ENCODE measurements at regions not wholly inside any gene's neighbourhood (a gene's known extent, or its start where the extent isn't known, plus 50 kb on each side); places are given as distances from the start of the nearest gene placed in this dataset.

DNA sequence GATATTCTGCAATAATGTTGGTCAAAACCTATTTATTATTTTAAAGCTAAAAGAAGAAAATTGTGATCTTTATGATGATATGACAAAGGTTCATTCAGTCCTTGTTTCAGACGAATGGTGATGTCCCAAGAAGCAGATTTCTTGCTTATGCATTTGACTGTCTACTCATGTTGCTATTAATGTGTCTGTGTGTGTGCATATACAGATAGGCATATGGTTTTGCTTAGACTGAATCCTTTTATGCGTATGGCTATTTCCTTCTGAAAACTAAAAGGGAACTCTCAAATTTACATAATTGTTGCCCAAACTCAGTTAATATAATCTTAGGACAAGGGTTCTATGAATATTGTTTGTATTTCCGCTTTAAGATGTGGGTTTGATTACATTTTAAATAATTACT, 632.3 kb upstream of the SETBP1 start:
- H3K27ac ChIP-seq, result no peak overlapping the region
- TF ChIP-seq, protein P1, sequence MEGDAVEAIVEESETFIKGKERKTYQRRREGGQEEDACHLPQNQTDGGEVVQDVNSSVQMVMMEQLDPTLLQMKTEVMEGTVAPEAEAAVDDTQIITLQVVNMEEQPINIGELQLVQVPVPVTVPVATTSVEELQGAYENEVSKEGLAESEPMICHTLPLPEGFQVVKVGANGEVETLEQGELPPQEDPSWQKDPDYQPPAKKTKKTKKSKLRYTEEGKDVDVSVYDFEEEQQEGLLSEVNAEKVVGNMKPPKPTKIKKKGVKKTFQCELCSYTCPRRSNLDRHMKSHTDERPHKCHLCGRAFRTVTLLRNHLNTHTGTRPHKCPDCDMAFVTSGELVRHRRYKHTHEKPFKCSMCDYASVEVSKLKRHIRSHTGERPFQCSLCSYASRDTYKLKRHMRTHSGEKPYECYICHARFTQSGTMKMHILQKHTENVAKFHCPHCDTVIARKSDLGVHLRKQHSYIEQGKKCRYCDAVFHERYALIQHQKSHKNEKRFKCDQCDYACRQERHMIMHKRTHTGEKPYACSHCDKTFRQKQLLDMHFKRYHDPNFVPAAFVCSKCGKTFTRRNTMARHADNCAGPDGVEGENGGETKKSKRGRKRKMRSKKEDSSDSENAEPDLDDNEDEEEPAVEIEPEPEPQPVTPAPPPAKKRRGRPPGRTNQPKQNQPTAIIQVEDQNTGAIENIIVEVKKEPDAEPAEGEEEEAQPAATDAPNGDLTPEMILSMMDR (IDR thresholded peaks at IDR 0.05), result no peak
- TF ChIP-seq ZFX (IDR thresholded peaks at IDR 0.05; ENCODE audit: borderline replicate concordance), result no peak

DNA sequence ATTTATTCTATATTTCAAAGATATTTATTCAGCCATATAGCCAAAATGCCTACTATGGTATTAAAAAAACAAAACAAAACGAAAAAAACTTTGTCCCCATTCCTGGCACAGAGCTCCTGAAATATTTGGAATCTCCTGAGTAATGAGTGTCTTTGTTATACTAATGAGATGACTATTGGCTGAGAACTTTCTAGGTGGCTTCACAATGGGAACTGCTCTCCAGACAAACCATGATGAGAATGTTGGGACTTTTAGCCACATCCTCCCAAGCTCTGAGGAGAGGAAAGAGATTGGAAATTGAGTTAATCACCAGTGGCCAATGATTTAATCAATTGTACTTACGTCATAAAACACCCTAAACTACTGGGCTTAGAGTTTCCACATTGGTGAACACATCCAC, 631.8 kb upstream of the SETBP1 start:
- no peak for TF ChIP-seq ZFX (IDR thresholded peaks at IDR 0.05; ENCODE audit: borderline replicate concordance)
- TF ChIP-seq, protein P1 (IDR thresholded peaks at IDR 0.05), result no peak
- H3K27ac ChIP-seq, result no peak overlapping the region

DNA sequence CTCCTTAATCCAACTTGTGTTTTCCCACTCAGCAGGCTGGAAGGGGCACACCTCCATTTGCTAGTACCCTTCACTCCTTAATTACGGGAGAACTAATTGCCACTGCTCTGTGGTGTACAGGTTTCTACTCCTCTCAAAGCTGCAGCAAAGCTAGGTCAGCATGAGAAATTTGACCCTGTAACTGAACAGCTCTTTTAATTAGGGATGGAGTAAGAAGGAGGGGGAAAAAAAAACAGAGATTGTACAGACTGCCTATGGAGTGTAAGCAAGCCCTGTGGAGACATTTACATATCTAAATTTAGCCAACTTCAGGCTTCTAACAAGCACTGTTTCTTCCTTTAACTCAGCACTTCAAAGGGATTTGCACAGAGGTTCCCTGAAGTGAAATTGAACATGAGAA, 629.7 kb upstream of the SETBP1 start:
- TF ChIP-seq, protein P1 (IDR thresholded peaks at IDR 0.05), result no peak
- TF ChIP-seq ZFX (IDR thresholded peaks at IDR 0.05; ENCODE audit: borderline replicate concordance), result no peak

DNA sequence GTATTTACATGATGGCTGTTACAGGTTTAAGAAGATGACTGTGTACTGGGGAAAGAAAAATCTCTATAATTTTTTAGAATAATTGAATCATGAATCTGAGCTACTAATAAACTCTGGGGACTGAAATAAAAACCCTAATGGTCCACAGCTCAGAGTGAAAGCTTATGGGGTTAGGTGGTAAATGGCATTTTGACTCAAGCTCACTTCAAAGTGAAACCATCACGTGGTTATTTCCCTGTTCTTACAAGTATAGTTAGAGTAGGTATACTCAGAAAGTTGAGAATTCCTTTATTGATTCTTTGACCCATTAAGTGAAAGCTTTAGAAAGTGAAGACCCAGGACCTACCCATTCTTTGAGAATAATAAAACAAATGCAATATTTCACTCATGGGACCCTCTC, 626.2 kb upstream of the SETBP1 start:
- H3K27ac ChIP-seq, result no peak overlapping the region
- no peak for TF ChIP-seq ZFX (IDR thresholded peaks at IDR 0.05; ENCODE audit: borderline replicate concordance)
- TF ChIP-seq, protein P1 (IDR thresholded peaks at IDR 0.05), result no peak

More for the DNA sequence above, 629.7 kb upstream of the SETBP1 start:
- H3K27ac ChIP-seq, result no peak overlapping the region

DNA sequence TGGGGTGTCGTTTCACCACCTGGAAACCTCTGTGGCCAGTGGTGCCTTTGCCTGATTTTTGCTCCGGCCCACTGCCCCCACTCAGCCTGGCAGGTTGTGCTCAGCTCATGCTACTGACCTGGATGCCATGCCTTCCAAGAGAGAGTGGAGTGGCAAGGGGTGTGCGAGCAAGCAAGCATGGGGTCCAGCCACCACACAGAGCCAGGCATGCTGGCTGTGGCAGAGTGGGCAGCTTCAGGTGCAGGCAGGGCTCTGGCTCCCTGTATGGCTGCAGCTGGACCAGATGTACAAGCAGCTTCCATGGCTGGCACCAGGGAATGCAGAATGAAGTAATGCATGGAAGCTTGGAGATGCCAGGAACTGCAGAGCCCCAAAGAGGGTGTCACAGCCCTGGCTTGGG, 620.5 kb upstream of the SETBP1 start:
- no peak for TF ChIP-seq ZFX (IDR thresholded peaks at IDR 0.05; ENCODE audit: borderline replicate concordance)
- TF ChIP-seq, protein P1 (IDR thresholded peaks at IDR 0.05), result no peak
- H3K27ac ChIP-seq, result no peak overlapping the region

DNA sequence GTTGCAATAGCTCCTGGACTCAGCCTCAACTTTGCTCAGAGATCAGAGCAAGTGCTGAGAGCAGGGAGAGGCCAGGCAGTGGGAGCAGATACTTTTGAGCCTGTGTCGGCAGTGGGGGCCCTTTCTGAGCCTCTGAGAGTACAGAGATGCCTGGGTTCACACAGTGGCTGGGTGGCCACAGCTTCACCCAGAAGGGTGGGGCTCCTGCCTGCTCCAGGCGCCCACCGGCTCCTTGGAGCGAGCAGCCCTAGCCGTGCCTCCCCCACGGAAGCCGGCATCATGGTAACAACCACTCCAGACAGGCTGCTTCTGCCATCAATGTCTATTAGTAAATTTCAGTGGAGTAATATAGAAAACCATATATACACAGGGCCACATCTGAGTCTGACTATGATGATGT, 619.2 kb upstream of the SETBP1 start:
- H3K27ac ChIP-seq, result no peak overlapping the region
- TF ChIP-seq, protein P1 (IDR thresholded peaks at IDR 0.05), result no peak
- TF ChIP-seq ZFX (IDR thresholded peaks at IDR 0.05; ENCODE audit: borderline replicate concordance), result no peak

DNA sequence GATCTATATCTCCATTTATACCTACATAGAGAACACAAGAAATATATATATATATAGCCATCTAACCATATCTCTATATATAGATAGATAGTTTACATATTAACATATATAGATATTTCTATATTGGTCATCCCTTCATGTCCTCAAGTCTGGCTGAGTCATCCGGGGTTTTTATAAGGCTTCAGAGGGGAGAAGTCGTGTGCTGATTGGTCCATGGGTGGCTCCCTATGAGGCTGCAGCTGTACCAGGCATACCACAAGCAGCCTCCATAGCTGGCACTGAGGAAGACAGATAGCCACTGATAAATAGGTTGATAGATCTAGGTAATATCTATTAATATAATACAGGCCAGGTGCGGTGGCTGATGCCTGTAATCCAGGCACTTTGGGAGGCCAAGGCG, 618.3 kb upstream of the SETBP1 start:
- TF ChIP-seq ZFX (IDR thresholded peaks at IDR 0.05; ENCODE audit: borderline replicate concordance), result no peak
- TF ChIP-seq, protein P1 (IDR thresholded peaks at IDR 0.05), result no peak
- H3K27ac ChIP-seq, result no peak overlapping the region
